Stimulated activated CD4-positive, alpha-beta T cell treated with anti-CD3 and anti-CD28 coated beads, Interleukin-15, amount 100 ng/mL, for 48 hours (primary cell): ENCODE measurements at regions not wholly inside any gene's neighbourhood (a gene's known extent, or its start where the extent isn't known, plus 50 kb on each side); places are given as distances from the start of the nearest gene placed in this dataset.
"Not testable (repeated sequence)": the region's sequence is repeated elsewhere in the genome, so short reads cannot be mapped to it uniquely, and the experiment has no call there.

ENCODE experiments used
- DNase-seq, 2 donors: peaks; one replicate each; pipeline ENCODE4 v3.0.0-alpha.2; 2020; ENCODE audit warnings: low read depth in 2 of 2

GRCh38 chr6:151671195-151671594 is 136.3 kb upstream of the ESR1 start:
- DNase-seq, result no peak

DNA sequence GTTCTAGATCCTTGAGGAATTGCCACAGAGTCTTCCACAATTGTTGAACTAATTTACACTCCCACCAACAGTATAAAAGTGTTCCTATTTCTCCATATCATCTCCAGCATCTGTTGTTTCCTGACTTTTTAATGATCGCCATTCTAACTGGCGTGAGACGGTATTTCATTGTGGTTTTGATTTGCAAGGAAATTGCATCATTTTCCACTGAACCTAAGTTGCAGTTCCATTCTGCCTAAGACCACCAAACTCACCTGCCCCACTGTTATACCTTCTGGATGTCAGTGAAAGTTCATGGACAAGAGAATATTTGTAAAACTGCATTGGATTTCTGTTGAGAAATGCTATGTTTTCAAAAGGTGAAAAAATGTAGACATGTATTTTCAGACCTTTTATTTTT is 132.9 kb upstream of the ESR1 start:
- DNase-seq, result no peak

DNA sequence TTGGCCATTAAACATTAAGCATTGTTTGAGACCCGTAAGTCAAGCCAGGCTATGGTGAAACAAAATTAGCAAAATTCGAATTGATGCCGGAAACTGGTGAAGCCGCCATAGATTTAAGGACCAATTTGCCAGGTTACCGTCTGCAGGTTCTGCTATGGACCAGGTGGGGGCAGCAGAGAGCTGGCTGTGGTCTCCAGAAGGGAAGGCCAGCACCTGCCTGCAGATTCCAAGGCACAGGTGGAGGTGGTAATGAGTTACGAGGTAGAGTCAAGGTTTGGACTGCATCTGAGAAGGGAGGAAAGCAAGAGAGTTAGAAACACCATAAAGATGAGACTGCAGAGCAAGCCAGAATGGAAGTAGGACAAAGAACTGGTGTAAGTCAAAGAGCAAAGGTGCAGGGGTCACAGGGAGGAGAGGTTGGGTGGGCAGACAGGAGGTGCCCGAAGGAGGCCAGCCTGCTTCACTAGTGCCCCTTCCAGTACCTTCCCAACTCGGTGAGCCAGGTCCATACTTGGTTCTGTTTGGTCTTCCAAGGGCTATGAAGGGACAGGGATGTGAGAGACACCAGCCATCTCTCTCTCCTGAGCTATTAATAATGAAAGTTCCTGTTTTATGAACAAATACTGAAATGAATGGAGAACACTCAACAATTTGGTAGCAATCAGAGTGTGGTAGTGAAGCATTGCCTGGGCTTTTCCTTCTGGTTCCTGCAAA is 131.6 kb upstream of the ESR1 start:
- peak; percentile 22 to 30 for DNase-seq

DNA sequence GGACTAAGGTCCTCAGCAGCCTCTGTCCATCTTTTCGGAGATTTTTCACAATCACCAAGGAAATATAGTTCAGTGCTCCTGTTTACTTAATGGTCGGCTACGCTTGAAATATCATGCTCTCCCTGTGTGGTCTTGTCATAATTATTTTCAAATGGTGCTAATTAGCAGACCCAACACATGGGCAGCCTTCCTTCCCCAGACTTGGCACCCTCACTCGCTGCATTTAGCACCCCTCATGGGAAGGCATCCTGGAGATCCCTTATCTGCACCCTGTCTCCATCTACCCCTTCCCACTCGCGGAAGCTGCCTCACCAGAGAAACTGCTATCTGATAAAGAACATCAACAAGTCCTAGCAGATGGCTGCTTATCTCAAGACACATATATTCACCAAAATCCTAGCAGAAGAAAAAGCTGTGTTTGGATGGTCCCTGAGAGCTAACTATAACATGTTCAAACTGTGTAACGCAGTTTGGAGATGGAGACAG is 131.0 kb upstream of the ESR1 start:
- no peak for DNase-seq

GRCh38 chr6:151677404-151677803 is 130.1 kb upstream of the ESR1 start:
- no peak for DNase-seq

DNA sequence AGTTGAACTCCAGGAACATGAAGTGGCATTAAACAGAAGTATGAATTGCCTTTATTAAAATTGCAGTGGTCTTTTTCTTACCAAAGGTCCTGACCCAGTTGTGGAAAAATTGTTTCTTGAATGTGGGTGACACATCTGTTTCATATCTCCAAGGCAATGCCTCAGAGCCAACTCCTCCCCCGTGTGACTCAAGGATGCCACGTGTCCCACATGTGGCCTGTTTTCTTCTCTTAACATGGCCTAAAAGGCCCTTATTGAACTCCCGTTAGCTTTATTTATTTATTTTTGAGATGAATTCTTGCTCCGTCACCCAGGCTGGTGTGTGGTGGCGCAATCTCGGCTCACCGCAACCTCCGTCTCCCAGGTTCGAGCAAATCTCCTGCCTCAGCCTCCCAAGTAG is 128.4 kb upstream of the ESR1 start:
- DNase-seq, result peak; percentile 19 to 28

- no peak for DNase-seq
These were observed 127.5 kb upstream of the ESR1 start for GRCh38 chr6:151679941-151680340.

- no peak for DNase-seq
These were observed 126.5 kb upstream of the ESR1 start for GRCh38 chr6:151680846-151681432.

- no peak for DNase-seq
These were observed 125.9 kb upstream of the ESR1 start for GRCh38 chr6:151681433-151682059.

DNA sequence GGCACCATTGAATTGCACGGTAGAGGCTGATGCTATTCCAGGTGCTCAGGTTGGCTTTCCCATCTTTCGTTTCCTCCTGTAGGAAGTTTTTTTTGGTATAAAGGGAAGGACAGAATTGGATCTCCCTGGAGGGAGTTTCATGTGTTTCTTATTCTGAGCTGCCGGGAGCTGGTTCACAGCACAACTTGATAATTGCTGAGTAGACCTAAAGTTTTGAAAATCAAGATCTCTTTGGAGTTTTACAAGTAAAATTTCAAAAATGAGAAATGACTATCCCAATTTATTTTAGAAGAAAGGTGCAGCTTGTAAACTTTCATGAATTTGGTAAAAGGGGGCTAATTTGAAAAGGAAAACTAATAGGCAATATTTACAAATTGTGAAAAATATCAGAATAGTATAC is 125.2 kb upstream of the ESR1 start:
- no peak for DNase-seq

GRCh38 chr6:151682922-151683321 is 124.6 kb upstream of the ESR1 start:
- DNase-seq, result no peak

DNA sequence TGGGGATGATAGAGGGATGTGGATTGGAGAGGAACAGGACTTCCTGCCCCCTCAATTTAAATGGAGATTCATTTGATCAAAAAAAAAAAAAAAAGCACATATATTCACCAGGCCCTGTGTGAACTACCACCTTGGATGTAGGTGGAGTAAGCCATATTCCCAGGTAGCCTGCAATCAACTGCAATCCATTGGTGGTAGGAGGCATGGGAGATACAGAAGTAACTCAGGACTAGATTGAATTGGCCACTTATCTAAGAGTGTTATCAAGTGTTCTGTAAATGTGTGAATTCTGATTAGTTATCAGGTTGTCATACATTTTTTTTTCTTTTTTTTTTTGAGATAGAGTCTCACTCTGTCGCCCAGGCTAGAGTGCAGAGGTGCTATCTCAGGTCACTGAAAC is 124.1 kb upstream of the ESR1 start:
- DNase-seq, result no peak

GRCh38 chr6:151689499-151690201 is 117.8 kb upstream of the ESR1 start:
- no peak for DNase-seq

GRCh38 chr6:151690303-151690702 is 117.2 kb upstream of the ESR1 start:
- no peak for DNase-seq

- peak in 1 of 2 donors; percentile 12 for DNase-seq
These were observed 116.5 kb upstream of the ESR1 start for GRCh38 chr6:151690768-151691562.

- DNase-seq, result no peak
These were observed 115.3 kb upstream of the ESR1 start for GRCh38 chr6:151692216-151692615.

DNA sequence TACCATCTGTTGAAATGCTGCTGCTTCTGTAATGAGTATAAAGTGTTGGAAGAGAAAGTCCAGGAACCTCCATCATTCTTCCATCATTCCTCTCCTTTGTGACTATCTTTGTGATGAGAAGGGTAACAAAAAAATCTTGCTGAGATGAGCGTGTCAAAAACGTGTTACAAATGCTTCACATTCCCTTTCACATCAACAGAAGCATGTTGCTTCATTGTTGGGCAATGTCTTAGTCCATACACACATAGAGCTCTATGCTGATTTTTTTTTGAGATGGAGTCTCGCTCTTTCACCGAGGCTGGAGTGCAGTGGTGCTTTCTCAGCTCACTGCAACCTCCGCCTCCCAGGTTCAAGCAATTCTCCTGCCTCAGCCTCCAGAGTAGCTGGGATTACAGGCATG is 114.1 kb upstream of the ESR1 start:
- no peak for DNase-seq

DNA sequence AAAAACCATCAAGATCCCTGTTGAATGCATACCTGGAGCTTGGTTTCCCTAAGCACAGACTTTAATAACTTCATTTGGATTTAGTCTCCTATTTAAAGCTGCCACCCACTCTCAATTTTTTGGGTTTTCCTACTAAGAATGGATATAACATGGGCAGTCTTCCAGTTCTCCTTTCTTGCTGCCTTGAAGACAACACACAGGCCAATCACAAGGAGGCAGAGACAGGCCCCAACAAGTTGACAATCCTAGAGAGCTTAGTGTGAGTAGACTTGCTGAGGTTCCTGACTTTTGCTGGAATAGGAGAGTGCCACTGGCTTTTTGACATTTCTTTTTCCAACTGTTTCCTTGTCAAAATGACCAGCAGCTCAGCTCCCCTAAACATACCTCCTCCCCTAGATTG is 112.3 kb upstream of the ESR1 start:
- DNase-seq, result no peak

- DNase-seq, result not testable (repeated sequence)
These were observed 111.2 kb upstream of the ESR1 start for GRCh38 chr6:151696302-151696701.

DNA sequence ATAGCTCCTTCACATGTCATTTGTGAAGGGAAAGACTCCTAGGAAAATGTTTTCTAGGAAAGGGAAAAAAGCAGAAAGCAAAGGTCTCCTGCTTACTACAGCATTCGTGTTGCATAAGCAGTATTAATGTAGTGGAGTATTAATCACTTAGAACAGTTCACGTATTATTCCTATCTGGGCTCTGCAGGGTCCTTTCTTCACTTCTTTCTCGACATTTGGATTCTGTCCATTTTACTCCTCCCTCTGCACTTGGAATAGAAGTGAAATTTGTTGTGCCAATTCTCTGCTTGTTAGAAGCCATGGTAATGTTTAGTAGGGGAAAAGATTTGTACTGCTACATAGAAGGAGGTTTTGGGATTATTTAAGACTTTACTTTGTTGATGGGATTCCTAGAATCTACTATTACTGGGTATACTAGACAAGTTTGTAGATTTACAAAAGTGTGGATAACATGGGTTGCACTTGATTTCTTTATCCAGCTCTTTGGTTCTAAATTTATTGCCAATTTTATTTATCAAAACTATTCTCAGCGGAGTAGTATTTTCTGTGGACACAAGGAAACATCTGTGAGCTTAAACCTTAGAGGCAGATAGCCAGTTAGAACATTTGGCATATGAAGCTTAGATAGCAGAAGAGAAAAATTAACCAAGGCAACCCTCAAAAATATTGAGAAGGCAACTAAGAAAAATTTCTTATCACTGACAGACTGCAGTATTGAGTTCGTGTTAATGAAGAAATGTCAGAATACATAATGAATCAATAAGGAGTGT is 108.4 kb upstream of the ESR1 start:
- DNase-seq, result no peak

DNA sequence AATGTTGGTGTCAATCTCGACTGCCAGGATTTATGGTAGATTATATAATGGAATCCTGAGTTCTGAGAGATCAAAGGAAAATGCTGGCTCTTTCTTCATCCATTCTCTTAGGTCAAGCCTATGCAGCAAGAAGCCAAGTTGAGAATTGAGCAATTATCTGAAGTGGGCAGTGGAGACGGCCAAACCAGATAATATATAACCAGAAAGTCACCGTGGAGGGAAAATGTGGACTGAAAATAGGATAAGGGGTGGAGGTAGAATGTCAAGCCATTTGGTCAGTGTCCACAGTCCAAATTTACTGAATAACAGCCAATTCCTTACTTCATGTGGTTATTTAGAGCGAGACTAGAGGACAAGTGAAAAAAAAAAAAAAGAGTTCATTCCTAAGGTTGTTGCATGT is 107.8 kb upstream of the ESR1 start:
- DNase-seq, result no peak
